MM.1S (cell line): ENCODE measurements at regions not wholly inside any gene's neighbourhood (a gene's known extent, or its start where the extent isn't known, plus 50 kb on each side); places are given as distances from the start of the nearest gene placed in this dataset.

Experiments
- EZH2 ChIP-seq: fragments of 300-600 bp; sonication (generic); optimal IDR thresholded peaks from 2 replicates; pipeline ENCODE3; 2017; ENCODE audit warnings: low read depth, mild to moderate bottlenecking, antibody characterized with exemption, low read length, mixed read lengths
- EZH2phosphoT487 ChIP-seq: fragments of 300-600 bp; sonication (generic); IDR thresholded peaks from 2 replicates; pipeline ENCODE4 v1.6.1; 2018; ENCODE audit warnings: antibody characterized with exemption, low read length
- TF ChIP-seq, protein P1 (sequence below): fragments of 300-600 bp; sonication (generic); IDR thresholded peaks from 2 replicates; pipeline ENCODE4 v1.5.1; 2016; ENCODE audit warnings: antibody characterized with exemption, low read length, mixed read lengths

- TF ChIP-seq, protein P1, sequence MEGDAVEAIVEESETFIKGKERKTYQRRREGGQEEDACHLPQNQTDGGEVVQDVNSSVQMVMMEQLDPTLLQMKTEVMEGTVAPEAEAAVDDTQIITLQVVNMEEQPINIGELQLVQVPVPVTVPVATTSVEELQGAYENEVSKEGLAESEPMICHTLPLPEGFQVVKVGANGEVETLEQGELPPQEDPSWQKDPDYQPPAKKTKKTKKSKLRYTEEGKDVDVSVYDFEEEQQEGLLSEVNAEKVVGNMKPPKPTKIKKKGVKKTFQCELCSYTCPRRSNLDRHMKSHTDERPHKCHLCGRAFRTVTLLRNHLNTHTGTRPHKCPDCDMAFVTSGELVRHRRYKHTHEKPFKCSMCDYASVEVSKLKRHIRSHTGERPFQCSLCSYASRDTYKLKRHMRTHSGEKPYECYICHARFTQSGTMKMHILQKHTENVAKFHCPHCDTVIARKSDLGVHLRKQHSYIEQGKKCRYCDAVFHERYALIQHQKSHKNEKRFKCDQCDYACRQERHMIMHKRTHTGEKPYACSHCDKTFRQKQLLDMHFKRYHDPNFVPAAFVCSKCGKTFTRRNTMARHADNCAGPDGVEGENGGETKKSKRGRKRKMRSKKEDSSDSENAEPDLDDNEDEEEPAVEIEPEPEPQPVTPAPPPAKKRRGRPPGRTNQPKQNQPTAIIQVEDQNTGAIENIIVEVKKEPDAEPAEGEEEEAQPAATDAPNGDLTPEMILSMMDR = no peak
- TF ChIP-seq EZH2phosphoT487 (no peak), EZH2 (no peak)
Measured at GRCh38 chr1:93771843-93772242, 90.2 kb upstream of the BCAR3 start.
